Activated naive CD8-positive, alpha-beta T cell treated with anti-CD3 and anti-CD28 coated beads, Interleukin-2, amount 10 ng/mL, durations not matched to agents 7 days and 5 days (primary cell): ENCODE measurements at regions not wholly inside any gene's neighbourhood (a gene's known extent, or its start where the extent isn't known, plus 50 kb on each side); places are given as distances from the start of the nearest gene placed in this dataset.

ENCODE experiments used
- ATAC-seq: fragments of 150-1000 bp; cut with Tn5 transposase; one replicate; pipeline ENCODE4 v1.10.0; 2021; ENCODE audit warnings: low read depth, moderate library complexity
- POLR2A ChIA-PET: fragments of 350-600 bp; sonication (Branson Sonifier 250); formaldehyde crosslinking; loops from one replicate; lab custom pipeline; 2021; ENCODE audit warnings: antibody characterized with exemption; lab: Charles Lee
- DNase-seq: peaks from one replicate; pipeline ENCODE4 v3.0.0; 2021
- H3K27ac Mint-ChIP-seq: one replicate; pipeline ENCODE4 v1.8.0; 2022; ENCODE audit warnings: mild to moderate bottlenecking, mixed read lengths
- H3K27me3 Mint-ChIP-seq: one replicate; pipeline ENCODE4 v1.8.0; 2022; ENCODE audit warnings: mild to moderate bottlenecking, moderate library complexity, mixed read lengths
- H3K36me3 Mint-ChIP-seq: one replicate; pipeline ENCODE4 v1.8.0; 2021; ENCODE audit warnings: mild to moderate bottlenecking, mixed read lengths
- H3K4me1 Mint-ChIP-seq: one replicate; pipeline ENCODE4 v1.8.0; 2021; ENCODE audit warnings: mixed read lengths
- H3K4me3 Mint-ChIP-seq: one replicate; pipeline ENCODE4 v1.8.0; 2022; ENCODE audit warnings: mild to moderate bottlenecking, moderate library complexity, mixed read lengths
- H3K9me3 Mint-ChIP-seq: one replicate; pipeline ENCODE4 v1.8.0; 2021; ENCODE audit warnings: mixed read lengths

DNA sequence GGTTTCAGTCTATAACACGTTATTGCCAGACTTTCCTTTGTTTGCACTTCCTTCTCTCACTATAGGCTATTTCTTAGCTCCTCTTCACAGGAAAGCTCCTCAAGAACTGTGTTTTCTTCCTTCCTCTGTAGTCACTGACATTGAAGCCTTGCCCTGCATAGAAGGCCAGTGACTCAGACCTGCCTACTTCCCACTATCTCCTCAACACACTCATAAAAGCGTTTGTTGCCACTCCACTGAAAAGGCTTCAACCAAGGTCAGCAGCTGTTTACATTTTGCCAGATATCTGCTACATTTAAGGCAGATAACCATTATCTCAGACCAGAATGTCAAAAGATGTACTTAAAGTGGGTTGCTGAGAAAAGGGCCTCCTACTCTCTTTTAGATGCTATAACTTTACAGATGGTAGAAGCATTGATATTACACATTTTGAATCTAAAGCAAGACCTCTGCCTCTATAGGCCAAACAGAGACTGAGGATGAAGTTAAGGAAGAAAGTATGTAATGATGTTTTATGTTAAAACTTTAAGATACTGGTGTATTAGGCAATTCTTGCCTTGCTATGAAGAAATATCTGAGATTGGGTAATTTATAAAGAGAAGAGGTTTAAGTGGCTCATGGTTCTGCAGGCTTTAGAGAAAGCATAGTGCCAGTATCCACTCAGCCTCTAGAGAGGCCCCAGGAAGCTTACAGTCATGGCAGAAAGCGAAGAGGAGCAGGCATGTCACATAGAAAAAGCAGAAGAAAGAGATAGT, 233.3 kb upstream of the FLRT2 start:
- Mint-ChIP-seq H3K27me3 (no peaks in the 10 kb centered on the region), H3K9me3 (peaks cover 8% of the 10 kb centered on the region), H3K27ac (no peak overlapping the region), H3K36me3 (no peaks in the 10 kb centered on the region), H3K4me3 (no peak overlapping the region), H3K4me1 (no peaks in the 10 kb centered on the region)
- DNase-seq (no peak), ATAC-seq (no peak)
- POLR2A ChIA-PET, result no interaction called here

DNA sequence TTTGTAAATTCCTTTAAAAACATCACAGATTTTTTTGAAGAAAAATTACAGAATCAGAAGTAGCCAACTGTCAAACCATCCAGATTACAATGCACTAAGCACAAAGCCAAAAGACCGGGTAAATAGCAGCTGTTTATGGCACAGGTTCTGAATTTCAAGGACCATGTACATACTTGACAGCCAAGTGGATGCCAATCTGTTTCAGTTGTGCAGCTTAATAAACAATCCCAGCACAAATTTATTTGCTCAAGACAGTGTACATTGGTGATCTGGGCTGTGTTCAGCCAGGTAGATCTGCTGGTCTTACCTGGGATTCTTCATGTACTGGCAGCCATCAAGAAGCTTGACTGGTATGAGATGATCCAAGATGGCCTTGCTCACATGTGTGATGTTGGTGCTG, 229.8 kb upstream of the FLRT2 start:
- DNase-seq, result no peak
- no peak for ATAC-seq
- no peak overlapping the region for H3K4me3 Mint-ChIP-seq
- POLR2A ChIA-PET, result no interaction called here
- H3K27ac Mint-ChIP-seq, result no peak overlapping the region
- no peaks in the 10 kb centered on the region for H3K27me3 Mint-ChIP-seq
- no peaks in the 10 kb centered on the region for H3K4me1 Mint-ChIP-seq
- H3K36me3 Mint-ChIP-seq, result no peaks in the 10 kb centered on the region
- peaks cover 8% of the 10 kb centered on the region for H3K9me3 Mint-ChIP-seq

DNA sequence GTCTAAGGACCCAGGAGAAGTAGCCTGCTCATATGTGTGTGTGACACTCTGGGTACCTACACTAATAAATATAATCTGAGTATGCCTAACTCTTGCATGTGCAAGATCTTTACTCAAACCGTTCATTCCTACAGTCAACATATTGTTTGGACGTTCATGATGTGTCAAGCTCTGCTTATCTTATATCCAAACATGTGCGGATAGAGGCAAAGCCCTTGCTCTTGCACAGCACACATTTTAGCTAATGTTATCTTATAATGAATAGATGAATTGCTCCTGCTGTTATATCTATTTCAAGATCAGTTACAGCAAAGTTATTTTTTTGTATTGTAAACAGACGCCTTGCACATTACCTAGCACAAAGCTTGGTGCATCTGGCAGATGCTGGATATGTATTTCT, 228.4 kb upstream of the FLRT2 start:
- Mint-ChIP-seq H3K36me3 (no peaks in the 10 kb centered on the region), H3K9me3 (peaks cover 9% of the 10 kb centered on the region), H3K4me1 (no peaks in the 10 kb centered on the region), H3K27me3 (no peaks in the 10 kb centered on the region), H3K4me3 (no peak overlapping the region), H3K27ac (no peak overlapping the region)
- POLR2A ChIA-PET, result no interaction called here
- no peak for ATAC-seq
- DNase-seq, result no peak

DNA sequence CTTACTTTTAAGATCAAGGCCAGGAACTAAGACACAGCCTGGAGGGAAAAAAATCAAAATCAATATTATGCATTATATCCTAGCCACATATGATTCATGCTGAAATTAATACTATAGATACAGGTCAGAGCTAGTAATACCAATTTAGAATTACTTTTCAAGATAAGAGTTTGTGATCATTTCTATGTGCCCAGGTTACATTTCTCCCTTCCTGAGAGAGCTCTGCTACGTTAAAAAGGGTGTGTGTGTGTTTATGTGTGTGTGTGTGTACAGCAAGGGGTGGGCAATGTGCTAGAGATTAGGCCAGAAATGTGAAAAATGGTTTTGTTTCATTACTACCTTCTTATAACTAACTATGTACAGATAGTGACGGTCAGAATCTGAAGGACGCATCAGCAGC, 223.9 kb upstream of the FLRT2 start:
- H3K27ac Mint-ChIP-seq, result no peak overlapping the region
- DNase-seq, result no peak
- no peaks in the 10 kb centered on the region for H3K27me3 Mint-ChIP-seq
- no peak overlapping the region for H3K4me3 Mint-ChIP-seq
- POLR2A ChIA-PET, result no interaction called here
- H3K36me3 Mint-ChIP-seq, result no peaks in the 10 kb centered on the region
- no peak for ATAC-seq
- peaks cover 2% of the 10 kb centered on the region for H3K9me3 Mint-ChIP-seq
- no peaks in the 10 kb centered on the region for H3K4me1 Mint-ChIP-seq

DNA sequence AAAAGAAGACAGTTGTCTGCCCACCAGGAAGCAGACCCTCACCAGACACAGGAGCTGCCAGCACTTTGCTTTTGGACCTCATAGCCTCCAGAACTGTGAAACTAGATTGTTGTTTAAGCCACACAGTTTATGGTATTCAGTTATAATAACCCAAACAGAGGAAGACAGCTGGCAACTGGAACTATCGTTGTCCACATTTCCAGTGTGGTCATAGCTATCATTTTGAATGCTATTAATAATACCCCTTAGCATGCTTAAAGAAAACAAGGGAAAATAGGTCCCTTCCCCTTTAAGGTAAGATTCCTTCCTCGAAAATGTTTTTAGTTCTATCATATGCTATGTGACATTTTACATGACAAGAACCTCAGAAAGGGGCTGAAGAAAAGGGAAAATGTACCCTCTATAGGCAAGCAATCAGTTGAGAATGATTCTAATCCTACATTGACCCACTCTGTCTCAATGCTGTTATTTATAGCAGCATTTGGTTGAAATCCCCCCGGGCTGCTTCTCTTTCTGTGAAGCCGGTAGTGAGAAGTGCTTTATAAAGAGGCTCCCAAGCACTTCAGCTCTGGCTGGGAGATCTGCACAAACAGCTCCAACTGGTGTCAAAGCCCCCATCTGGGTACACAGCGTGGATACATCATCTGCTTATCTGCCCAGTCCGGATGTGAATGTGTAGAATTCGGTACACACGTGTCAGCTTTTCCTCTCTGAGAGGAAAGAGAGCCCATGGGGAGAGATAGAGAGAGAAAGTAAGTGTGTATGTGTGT, 221.2 kb upstream of the FLRT2 start:
- Mint-ChIP-seq H3K36me3 (no peaks in the 10 kb centered on the region), H3K4me1 (no peaks in the 10 kb centered on the region), H3K4me3 (no peak overlapping the region), H3K27ac (no peak overlapping the region), H3K27me3 (no peaks in the 10 kb centered on the region), H3K9me3 (peaks cover 2% of the 10 kb centered on the region)
- DNase-seq, result no peak
- ATAC-seq, result no peak
- POLR2A ChIA-PET, result no interaction called here

DNA sequence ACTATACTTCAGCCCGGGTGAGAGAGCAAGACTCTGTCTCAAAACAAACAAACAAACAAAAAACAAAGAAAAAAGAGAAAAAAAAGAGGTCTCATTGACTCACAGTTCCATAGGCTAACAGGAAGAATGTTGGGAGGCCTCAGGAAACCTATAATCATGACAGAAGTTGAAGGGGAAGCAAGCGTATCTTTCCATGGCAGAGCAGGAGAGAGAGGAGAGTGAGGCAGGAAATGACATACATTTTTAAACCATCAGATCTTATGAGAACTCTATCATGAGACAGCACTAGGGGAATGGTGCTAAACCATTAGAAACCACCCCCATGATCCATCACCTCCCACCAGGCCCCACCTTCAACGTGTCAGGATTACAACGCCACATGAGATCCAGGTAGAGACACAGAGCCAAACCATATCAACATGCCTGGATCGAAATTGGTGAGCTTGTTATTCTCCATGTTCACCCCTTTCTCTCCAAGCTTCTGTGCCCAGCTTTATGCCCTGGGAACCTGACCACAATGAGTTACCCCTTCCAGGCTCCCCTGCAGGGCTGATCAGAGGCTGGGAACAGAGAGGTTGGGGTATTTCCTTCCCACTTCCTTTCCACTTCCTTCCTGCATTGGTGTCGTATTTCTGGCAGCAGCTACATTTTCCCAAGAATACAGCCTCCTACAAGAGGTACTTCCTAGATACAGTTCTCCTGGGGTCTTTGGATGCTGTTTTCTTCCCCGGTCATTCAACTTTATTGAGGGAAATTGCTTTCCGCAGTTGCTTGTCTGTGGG, 219.3 kb upstream of the FLRT2 start:
- no peak overlapping the region for H3K4me3 Mint-ChIP-seq
- no peaks in the 10 kb centered on the region for H3K36me3 Mint-ChIP-seq
- no peak for DNase-seq
- H3K27ac Mint-ChIP-seq, result no peak overlapping the region
- peaks cover 2% of the 10 kb centered on the region for H3K9me3 Mint-ChIP-seq
- no peak for ATAC-seq
- POLR2A ChIA-PET, result no interaction called here
- no peaks in the 10 kb centered on the region for H3K27me3 Mint-ChIP-seq
- H3K4me1 Mint-ChIP-seq, result no peaks in the 10 kb centered on the region

DNA sequence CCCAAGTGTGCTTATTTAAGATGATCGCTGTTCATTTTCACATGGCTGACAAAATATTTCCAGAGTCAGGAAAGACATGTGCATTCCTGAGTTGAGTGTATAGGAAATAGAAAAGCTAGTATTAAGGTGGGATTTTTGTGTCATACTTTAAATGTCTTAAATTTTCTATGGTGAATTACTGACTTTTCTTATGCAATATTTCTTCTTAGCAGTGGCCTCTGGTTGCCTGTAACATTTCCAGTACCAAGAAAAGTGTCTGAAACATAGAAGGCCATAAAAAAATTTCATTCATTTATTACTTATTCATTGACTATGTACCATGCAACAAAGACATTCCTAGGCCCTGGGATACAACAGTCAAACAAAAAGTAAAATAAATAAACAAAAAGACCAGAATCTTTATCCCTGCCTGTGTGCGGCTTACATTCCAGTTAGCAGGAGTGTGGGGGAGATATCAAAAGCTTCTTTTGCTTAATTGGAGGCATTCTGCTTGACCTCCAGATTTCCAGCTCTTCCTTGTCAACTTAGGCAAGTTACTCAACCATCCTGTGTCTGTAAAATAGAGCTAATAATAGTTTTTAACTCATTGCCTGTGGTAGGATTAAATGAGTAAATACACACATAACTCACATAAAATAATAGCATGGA, 216.3 kb upstream of the FLRT2 start:
- ATAC-seq (no peak), DNase-seq (no peak)
- H3K27me3 Mint-ChIP-seq, result no peaks in the 10 kb centered on the region
- no peak overlapping the region for H3K4me3 Mint-ChIP-seq
- no peaks in the 10 kb centered on the region for H3K4me1 Mint-ChIP-seq
- H3K9me3 Mint-ChIP-seq, result no peaks in the 10 kb centered on the region
- no peak overlapping the region for H3K27ac Mint-ChIP-seq
- POLR2A ChIA-PET, result no interaction called here
- H3K36me3 Mint-ChIP-seq, result no peaks in the 10 kb centered on the region

DNA sequence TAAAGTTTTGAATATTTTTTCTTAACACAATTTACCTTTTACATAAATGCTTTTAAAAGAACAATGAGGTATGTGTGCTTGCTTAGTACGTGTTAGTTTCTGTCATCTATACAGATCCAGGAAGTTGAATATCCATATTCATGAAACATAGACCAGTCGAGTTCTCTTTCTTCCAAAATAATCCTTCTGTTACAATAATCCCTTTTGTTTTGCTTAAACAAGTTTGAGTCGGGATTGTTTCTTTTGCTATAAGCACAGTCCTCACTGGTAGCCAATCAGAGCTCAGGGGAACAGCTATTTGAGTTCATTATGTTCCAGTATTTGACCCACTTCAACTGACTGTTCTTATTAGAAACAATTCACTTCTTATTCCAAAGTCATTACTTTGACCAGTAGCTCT, 214.7 kb upstream of the FLRT2 start:
- no peaks in the 10 kb centered on the region for H3K4me1 Mint-ChIP-seq
- H3K4me3 Mint-ChIP-seq, result no peak overlapping the region
- H3K9me3 Mint-ChIP-seq, result peaks cover 3% of the 10 kb centered on the region
- DNase-seq, result no peak
- POLR2A ChIA-PET, result no interaction called here
- no peak for ATAC-seq
- H3K27ac Mint-ChIP-seq, result no peak overlapping the region
- H3K36me3 Mint-ChIP-seq, result no peaks in the 10 kb centered on the region
- no peaks in the 10 kb centered on the region for H3K27me3 Mint-ChIP-seq

GRCh38 chr14:85315733-85316290, 214.1 kb upstream of the FLRT2 start:
- DNase-seq, result no peak
- H3K9me3 Mint-ChIP-seq, result peaks cover 3% of the 10 kb centered on the region
- no peaks in the 10 kb centered on the region for H3K27me3 Mint-ChIP-seq
- H3K4me3 Mint-ChIP-seq, result no peak overlapping the region
- H3K4me1 Mint-ChIP-seq, result no peaks in the 10 kb centered on the region
- ATAC-seq, result no peak
- POLR2A ChIA-PET, result no interaction called here
- H3K27ac Mint-ChIP-seq, result no peak overlapping the region
- no peaks in the 10 kb centered on the region for H3K36me3 Mint-ChIP-seq

DNA sequence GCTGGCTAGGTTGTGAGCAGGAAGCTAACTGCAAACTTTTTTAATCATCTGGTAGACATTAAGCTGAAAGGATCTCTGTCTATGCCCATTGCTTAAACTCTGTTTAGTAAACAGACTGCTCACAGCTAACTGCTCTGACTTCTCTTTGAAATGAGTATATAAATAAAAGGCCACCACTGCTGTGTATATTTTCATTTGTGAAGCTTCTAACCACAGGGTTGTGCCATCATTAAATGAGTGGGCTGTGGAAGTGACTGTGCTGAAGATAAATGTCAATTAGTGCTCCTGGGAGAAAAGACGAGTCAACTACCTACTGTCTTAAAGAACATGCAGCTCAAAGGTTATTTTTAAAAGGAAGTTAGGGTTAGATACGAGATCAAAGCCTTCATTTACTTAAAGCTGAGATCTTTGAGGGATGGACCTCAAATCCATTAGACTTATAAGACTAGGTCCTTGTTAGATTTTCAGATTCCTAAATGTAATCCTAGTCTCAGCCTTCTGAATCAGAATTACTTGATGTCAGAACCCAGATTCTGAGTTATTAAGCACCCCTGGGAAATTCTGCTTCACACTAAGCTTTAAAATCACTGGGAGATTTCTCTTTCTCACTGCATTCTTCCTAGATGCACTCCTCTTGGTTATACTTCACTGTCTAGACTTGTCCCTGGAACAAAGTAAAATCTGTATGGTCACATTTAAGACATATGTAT, 213.1 kb upstream of the FLRT2 start:
- Mint-ChIP-seq H3K9me3 (peaks cover 4% of the 10 kb centered on the region), H3K27ac (no peak overlapping the region), H3K27me3 (no peaks in the 10 kb centered on the region), H3K4me1 (no peaks in the 10 kb centered on the region), H3K4me3 (no peak overlapping the region), H3K36me3 (no peaks in the 10 kb centered on the region)
- POLR2A ChIA-PET, result no interaction called here
- no peak for ATAC-seq
- DNase-seq, result no peak

DNA sequence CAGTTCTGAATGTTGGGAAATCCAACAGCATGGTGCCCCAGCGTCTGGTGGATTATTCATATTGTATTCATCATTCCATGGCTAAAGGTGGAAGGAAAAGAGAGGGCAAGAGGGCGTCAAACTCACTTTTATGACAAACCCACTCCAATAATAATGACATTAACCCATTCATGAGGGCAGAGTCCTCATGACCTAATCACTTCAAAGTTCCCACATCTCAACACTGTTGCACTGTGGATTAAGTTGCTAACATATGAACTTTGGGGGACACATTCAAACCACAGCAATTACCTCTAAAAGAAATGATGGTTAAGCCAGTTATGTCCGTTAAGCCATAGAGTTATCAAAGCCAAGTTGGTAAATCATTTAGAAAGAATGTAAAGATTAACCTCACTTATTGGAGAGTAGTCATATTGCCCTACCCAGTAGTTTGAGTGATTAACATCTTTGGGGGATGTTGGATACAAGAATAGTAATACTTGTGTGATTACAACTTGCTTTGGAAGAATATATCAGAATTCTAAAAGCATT, 212.4 kb upstream of the FLRT2 start:
- no peaks in the 10 kb centered on the region for H3K4me1 Mint-ChIP-seq
- POLR2A ChIA-PET, result no interaction called here
- no peak for DNase-seq
- ATAC-seq, result no peak
- peaks cover 4% of the 10 kb centered on the region for H3K9me3 Mint-ChIP-seq
- no peaks in the 10 kb centered on the region for H3K36me3 Mint-ChIP-seq
- no peaks in the 10 kb centered on the region for H3K27me3 Mint-ChIP-seq
- no peak overlapping the region for H3K27ac Mint-ChIP-seq
- no peak overlapping the region for H3K4me3 Mint-ChIP-seq

DNA sequence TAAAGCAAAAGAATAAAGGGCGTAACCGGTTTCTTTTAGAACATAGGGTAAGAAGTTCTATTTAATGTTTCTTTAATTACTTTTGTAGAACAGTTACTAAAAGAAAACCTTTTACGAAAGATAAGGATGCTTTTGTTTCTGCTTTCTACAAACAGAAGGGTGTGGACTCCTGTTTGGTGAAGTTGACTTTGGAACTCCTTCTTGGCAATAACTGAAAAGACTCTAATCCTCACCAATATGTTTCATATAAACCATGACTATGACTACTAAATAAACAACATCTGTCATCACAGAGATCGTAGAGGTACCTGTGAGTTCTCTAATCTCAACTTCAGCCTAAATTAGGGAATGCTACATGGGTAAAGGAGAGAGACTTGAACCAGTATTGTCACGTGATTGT, 210.8 kb upstream of the FLRT2 start:
- ATAC-seq (no peak), DNase-seq (no peak)
- Mint-ChIP-seq H3K36me3 (no peaks in the 10 kb centered on the region), H3K27ac (no peak overlapping the region), H3K9me3 (peaks cover 4% of the 10 kb centered on the region), H3K27me3 (no peaks in the 10 kb centered on the region), H3K4me1 (no peaks in the 10 kb centered on the region), H3K4me3 (no peak overlapping the region)
- POLR2A ChIA-PET, result no interaction called here
